ENCODE measurements at regions not wholly inside any gene's neighbourhood (a gene's known extent, or its start where the extent isn't known, plus 50 kb on each side); places are given as distances from the start of the nearest gene placed in this dataset.

DNA sequence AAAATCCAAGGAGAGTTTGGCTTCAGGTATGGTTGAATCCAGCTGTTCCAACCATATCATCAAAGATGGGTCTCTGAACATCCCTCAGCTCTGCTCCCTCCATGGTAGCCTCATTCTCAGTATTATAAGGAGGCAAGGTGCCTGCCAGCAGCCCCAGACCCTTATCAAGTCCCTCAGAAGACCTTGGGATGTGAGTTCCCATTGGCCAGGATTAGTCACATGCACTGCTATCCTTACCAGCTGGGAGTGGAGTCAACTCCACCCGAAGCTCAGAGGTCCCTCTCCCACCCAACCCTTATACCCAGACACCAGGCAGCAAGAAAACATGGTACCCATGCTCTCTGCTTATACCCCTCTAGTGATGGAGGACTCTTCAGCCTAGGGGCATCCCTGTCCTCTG lies 153.7 kb upstream of the ZBTB40 start:
- intact Hi-C loops (cut with micrococcal nuclease; ENCODE audit: unreplicated experiment) = no loop called here
- TF ChIP-seq, protein P1, sequence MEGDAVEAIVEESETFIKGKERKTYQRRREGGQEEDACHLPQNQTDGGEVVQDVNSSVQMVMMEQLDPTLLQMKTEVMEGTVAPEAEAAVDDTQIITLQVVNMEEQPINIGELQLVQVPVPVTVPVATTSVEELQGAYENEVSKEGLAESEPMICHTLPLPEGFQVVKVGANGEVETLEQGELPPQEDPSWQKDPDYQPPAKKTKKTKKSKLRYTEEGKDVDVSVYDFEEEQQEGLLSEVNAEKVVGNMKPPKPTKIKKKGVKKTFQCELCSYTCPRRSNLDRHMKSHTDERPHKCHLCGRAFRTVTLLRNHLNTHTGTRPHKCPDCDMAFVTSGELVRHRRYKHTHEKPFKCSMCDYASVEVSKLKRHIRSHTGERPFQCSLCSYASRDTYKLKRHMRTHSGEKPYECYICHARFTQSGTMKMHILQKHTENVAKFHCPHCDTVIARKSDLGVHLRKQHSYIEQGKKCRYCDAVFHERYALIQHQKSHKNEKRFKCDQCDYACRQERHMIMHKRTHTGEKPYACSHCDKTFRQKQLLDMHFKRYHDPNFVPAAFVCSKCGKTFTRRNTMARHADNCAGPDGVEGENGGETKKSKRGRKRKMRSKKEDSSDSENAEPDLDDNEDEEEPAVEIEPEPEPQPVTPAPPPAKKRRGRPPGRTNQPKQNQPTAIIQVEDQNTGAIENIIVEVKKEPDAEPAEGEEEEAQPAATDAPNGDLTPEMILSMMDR (IDR thresholded peaks at IDR 0.05; ENCODE audit: unreplicated experiment) = no peak
- Mint-ChIP-seq H3K4me3 (ENCODE audit: low read depth, unreplicated experiment) (no peak overlapping the region), H3K9me3 (ENCODE audit: low read depth, unreplicated experiment) (no peaks in the 10 kb centered on the region), H3K36me3 (ENCODE audit: insufficient read depth, unreplicated experiment) (no peaks in the 10 kb centered on the region), H3K4me1 (ENCODE audit: low read depth, unreplicated experiment) (no peaks in the 10 kb centered on the region), H3K27ac (ENCODE audit: unreplicated experiment) (no peak overlapping the region), H3K27me3 (ENCODE audit: unreplicated experiment) (peaks cover 59% of the 10 kb centered on the region)
- CTCF ChIA-PET = no interaction called here
- no peak for DNase-seq
- BruUV-seq (replicated peaks) = no TSS peak

GRCh38 chr1:22303816-22304215 lies 147.8 kb upstream of the ZBTB40 start:
- no peaks in the 10 kb centered on the region for H3K36me3 Mint-ChIP-seq (ENCODE audit: insufficient read depth, unreplicated experiment)
- intact Hi-C loops (cut with micrococcal nuclease; ENCODE audit: unreplicated experiment) = no loop called here
- DNase-seq = no peak
- CTCF ChIA-PET = no interaction called here
- TF ChIP-seq, protein P1 (IDR thresholded peaks at IDR 0.05; ENCODE audit: unreplicated experiment) = no peak
- no peak overlapping the region for H3K4me3 Mint-ChIP-seq (ENCODE audit: low read depth, unreplicated experiment)
- BruUV-seq (replicated peaks) = no TSS peak
- H3K27ac Mint-ChIP-seq (ENCODE audit: unreplicated experiment) = no peak overlapping the region
- H3K27me3 Mint-ChIP-seq (ENCODE audit: unreplicated experiment) = peaks cover 69% of the 10 kb centered on the region
- H3K4me1 Mint-ChIP-seq (ENCODE audit: low read depth, unreplicated experiment) = no peaks in the 10 kb centered on the region
- H3K9me3 Mint-ChIP-seq (ENCODE audit: low read depth, unreplicated experiment) = peaks cover 4% of the 10 kb centered on the region

- CTCF ChIA-PET = interaction anchor here (0.7 kb wide), 1 partner anchor 127 kb away, joined by 3 read pairs; no protein-coding TSS in a partner anchor
- H3K27ac Mint-ChIP-seq (ENCODE audit: unreplicated experiment) = no peak overlapping the region
- no peaks in the 10 kb centered on the region for H3K9me3 Mint-ChIP-seq (ENCODE audit: low read depth, unreplicated experiment)
- H3K27me3 Mint-ChIP-seq (ENCODE audit: unreplicated experiment) = peaks cover 72% of the 10 kb centered on the region
- H3K4me3 Mint-ChIP-seq (ENCODE audit: low read depth, unreplicated experiment) = no peak overlapping the region
- intact Hi-C loops (cut with micrococcal nuclease; ENCODE audit: unreplicated experiment) = no loop called here
- DNase-seq = no peak
- H3K4me1 Mint-ChIP-seq (ENCODE audit: low read depth, unreplicated experiment) = no peaks in the 10 kb centered on the region
- BruUV-seq (replicated peaks) = no TSS peak
- H3K36me3 Mint-ChIP-seq (ENCODE audit: insufficient read depth, unreplicated experiment) = no peaks in the 10 kb centered on the region
- TF ChIP-seq, protein P1 (IDR thresholded peaks at IDR 0.05; ENCODE audit: unreplicated experiment) = no peak
Observed at GRCh38 chr1:22309572-22309971, 142.1 kb upstream of the ZBTB40 start.

DNA sequence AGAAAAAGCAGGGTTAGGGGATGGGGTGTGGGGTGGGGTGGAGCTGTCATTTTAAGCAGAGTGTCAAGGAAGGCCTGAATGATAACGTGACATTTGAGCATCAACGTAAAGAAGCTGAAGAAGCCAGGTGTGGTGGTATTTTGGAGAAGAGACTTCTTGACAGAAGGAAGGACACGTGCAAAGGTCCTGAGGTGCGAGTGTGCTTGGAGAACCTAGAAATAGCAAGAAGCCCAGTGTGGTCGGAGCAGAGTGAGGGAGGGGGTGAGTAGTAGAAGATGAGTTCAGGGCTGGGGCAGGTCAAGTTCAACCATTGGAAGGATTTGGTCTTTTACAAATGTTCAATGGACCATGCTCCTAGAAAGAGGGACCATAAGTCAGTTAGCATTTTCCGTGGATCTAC lies 140.2 kb upstream of the ZBTB40 start:
- Mint-ChIP-seq H3K36me3 (ENCODE audit: insufficient read depth, unreplicated experiment) (no peaks in the 10 kb centered on the region), H3K27ac (ENCODE audit: unreplicated experiment) (no peak overlapping the region), H3K4me1 (ENCODE audit: low read depth, unreplicated experiment) (no peaks in the 10 kb centered on the region), H3K4me3 (ENCODE audit: low read depth, unreplicated experiment) (no peak overlapping the region), H3K9me3 (ENCODE audit: low read depth, unreplicated experiment) (no peaks in the 10 kb centered on the region), H3K27me3 (ENCODE audit: unreplicated experiment) (peaks cover 73% of the 10 kb centered on the region)
- TF ChIP-seq, protein P1 (IDR thresholded peaks at IDR 0.05; ENCODE audit: unreplicated experiment) = no peak
- intact Hi-C loops (cut with micrococcal nuclease; ENCODE audit: unreplicated experiment) = no loop called here
- CTCF ChIA-PET = no interaction called here
- no peak for DNase-seq
- BruUV-seq (replicated peaks) = no TSS peak
